SK-N-SH (cell line): ENCODE measurements at regions not wholly inside any gene's neighbourhood (a gene's known extent, or its start where the extent isn't known, plus 50 kb on each side); places are given as distances from the start of the nearest gene placed in this dataset.

ENCODE experiments used
- CTCF ChIA-PET: fragments of 300-600, 350-600 bp; formaldehyde crosslinking; extraction: SDS; loops from one replicate; lab custom pipeline; 2021; lab: Yijun Ruan, JAX
- POLR2A ChIA-PET: fragments of 350-600 bp; sonication (Branson Sonifier 250); formaldehyde crosslinking; extraction: SDS; loops from one replicate; lab custom pipeline; 2020; ENCODE audit warnings: antibody characterized with exemption, inconsistent platforms; lab: Yijun Ruan, JAX
- DNase-seq: peaks from one replicate; pipeline ENCODE4 v3.0.0; 2012
- H2AFZ ChIP-seq: fragments of 200-600 bp; sonication (generic); 2 replicates; pipeline ENCODE4 v1.8.1; 2016; ENCODE audit warnings: antibody characterized with exemption, mild to moderate bottlenecking, low read depth
- H3F3A ChIP-seq: fragments of 200-600 bp; sonication (generic); replicated peaks from 2 replicates; pipeline ENCODE3; 2016; ENCODE audit warnings: antibody characterized with exemption, mild to moderate bottlenecking; ENCODE audit not compliant: insufficient read depth
- H3K27ac ChIP-seq, 2 experiments: fragments of 200-500 bp in 1 of 2; fragments of 200-600 bp in 1 of 2; sonication (Bioruptor generic) in 1 of 2; sonication (generic), shearing (Covaris generic) in 1 of 2; 2 replicates each; pipeline versions ENCODE4 v1.5.1 to v1.6.1; 2014 to 2016; ENCODE audit warnings: low read depth in 2 of 2, inconsistent platforms in 1 of 2, low read length in 1 of 2, mild to moderate bottlenecking in 1 of 2, mixed read lengths in 1 of 2
- H3K27me3 ChIP-seq: fragments of 200-600 bp; sonication (generic), shearing (Covaris generic); 2 replicates; pipeline ENCODE4 v1.6.1; 2016; ENCODE audit warnings: mixed run types; ENCODE audit not compliant: insufficient read depth
- H3K36me3 ChIP-seq, 2 experiments: fragments of 200-500 bp in 1 of 2; fragments of 200-600 bp in 1 of 2; sonication (Bioruptor generic) in 1 of 2; sonication (generic) in 1 of 2; replicated peaks in 1 of 2; 2 replicates each; pipeline versions ENCODE3 to v1.5.1; 2014 to 2016; ENCODE audit warnings: low read length in 1 of 2, mild to moderate bottlenecking in 1 of 2; ENCODE audit not compliant: insufficient read depth in 2 of 2, control insufficient read depth in 1 of 2
- H3K4me1 ChIP-seq, 2 experiments: fragments of 200-500 bp in 1 of 2; fragments of 200-600 bp in 1 of 2; sonication (Bioruptor generic) in 1 of 2; sonication (generic), shearing (Covaris generic) in 1 of 2; 2 replicates each; pipeline versions ENCODE4 v1.5.1 to v1.6.1; 2014 to 2016; ENCODE audit warnings: low read depth in 1 of 2, low read length in 1 of 2, mixed run types in 1 of 2; ENCODE audit not compliant: insufficient read depth in 2 of 2, control insufficient read depth in 1 of 2
- H3K4me2 ChIP-seq: fragments of 200-600 bp; sonication (generic), shearing (Covaris generic); 2 replicates; pipeline ENCODE4 v1.6.1; 2017; ENCODE audit warnings: mixed run types
- H3K4me3 ChIP-seq, 2 experiments: fragments of 200-500 bp in 1 of 2; fragments of 200-600 bp in 1 of 2; sonication (Bioruptor generic) in 1 of 2; sonication (generic), shearing (Covaris generic) in 1 of 2; 2 replicates each; pipeline versions ENCODE4 v1.5.1 to v1.8.1; 2014 to 2016; ENCODE audit warnings: low read depth in 2 of 2, inconsistent platforms in 1 of 2, low read length in 1 of 2, mild to moderate bottlenecking in 1 of 2, mixed read lengths in 1 of 2, moderate library complexity in 1 of 2
- H3K79me2 ChIP-seq: fragments of 200-600 bp; sonication (generic); 2 replicates; pipeline ENCODE4 v1.8.1; 2017; ENCODE audit warnings: mild to moderate bottlenecking; ENCODE audit not compliant: insufficient read depth
- H3K9ac ChIP-seq: fragments of 200-600 bp; sonication (generic); 2 replicates; pipeline ENCODE4 v1.6.1; 2017; ENCODE audit warnings: mixed run types
- H3K9me2 ChIP-seq: fragments of 200-600 bp; sonication (generic); 2 replicates; pipeline ENCODE4 v1.6.1; 2017; ENCODE audit warnings: mixed run types
- H3K9me3 ChIP-seq: fragments of 200-600 bp; sonication (generic); 2 replicates; pipeline ENCODE4 v1.6.1; 2017; ENCODE audit warnings: mixed run types, mild to moderate bottlenecking, moderate library complexity
- H4K20me1 ChIP-seq: fragments of 200-600 bp; sonication (generic); 2 replicates; pipeline ENCODE4 v1.6.1; 2017; ENCODE audit warnings: mild to moderate bottlenecking, mixed run types; ENCODE audit not compliant: insufficient read depth
- CHD2 ChIP-seq: fragments of 150-350 bp; IDR thresholded peaks from 2 replicates; pipeline ENCODE4 v1.6.1; 2018; ENCODE audit warnings: low read length; ENCODE audit not compliant: partially characterized antibody
- EP300 ChIP-seq, 2 experiments: IDR thresholded peaks; 2 replicates each; pipeline versions ENCODE4 v1.4.0 to v1.6.1; 2012; ENCODE audit warnings: borderline replicate concordance in 1 of 2, low read depth in 1 of 2, low read length in 1 of 2
- EZH2phosphoT487 ChIP-seq: fragments of 200-600 bp; sonication (generic); IDR thresholded peaks from 2 replicates; pipeline ENCODE4 v1.6.1; 2017; ENCODE audit warnings: low read depth, mixed run types, mild to moderate bottlenecking, antibody characterized with exemption, moderate library complexity, borderline replicate concordance
- IRF3 ChIP-seq: fragments of 150-350 bp; IDR thresholded peaks from 2 replicates; pipeline ENCODE4 v1.6.1; 2016; ENCODE audit warnings: mild to moderate bottlenecking, low read depth, low read length
- MAX ChIP-seq: IDR thresholded peaks from 2 replicates; pipeline ENCODE4 v1.4.0; 2012; ENCODE audit warnings: low read depth
- NRF1 ChIP-seq: IDR thresholded peaks from 2 replicates; pipeline ENCODE4 v1.6.1; 2012; ENCODE audit warnings: low read depth, mild to moderate bottlenecking, low read length
- PBX3 ChIP-seq: IDR thresholded peaks from 2 replicates; pipeline ENCODE4; 2012
- POLR2AphosphoS5 ChIP-seq: IDR thresholded peaks from 2 replicates; pipeline ENCODE4 v1.6.1; 2012; ENCODE audit warnings: low read depth, low read length
- RCOR1 ChIP-seq: fragments of 150-350 bp; IDR thresholded peaks from 2 replicates; pipeline ENCODE4 v1.6.1; 2017; ENCODE audit warnings: antibody characterized with exemption, low read length
- RFX5 ChIP-seq: IDR thresholded peaks from 2 replicates; pipeline ENCODE4 v1.6.1; 2012; ENCODE audit warnings: mild to moderate bottlenecking, improper control_type of control experiment, low read length
- RXRA ChIP-seq: IDR thresholded peaks from 2 replicates; pipeline ENCODE4 v1.4.0; 2012; ENCODE audit warnings: low read depth, mild to moderate bottlenecking, borderline replicate concordance
- SIN3A ChIP-seq: IDR thresholded peaks from 2 replicates; pipeline ENCODE4 v1.6.1; 2012; ENCODE audit warnings: low read depth, mild to moderate bottlenecking, low read length, moderate library complexity, borderline replicate concordance
- TAF1 ChIP-seq: IDR thresholded peaks from 2 replicates; pipeline ENCODE4 v1.6.1; 2012; ENCODE audit warnings: low read depth, mild to moderate bottlenecking, low read length, moderate library complexity, borderline replicate concordance
- USF1 ChIP-seq: IDR thresholded peaks from 2 replicates; pipeline ENCODE4 v1.4.0; 2012; ENCODE audit warnings: low read depth, borderline replicate concordance
- ZBTB33 ChIP-seq: IDR thresholded peaks from 2 replicates; pipeline ENCODE4 v1.4.0; 2012; ENCODE audit warnings: low read depth, borderline replicate concordance
- WGBS: methylation state at CpG from one replicate; pipeline ENCODE4 v1.1.6; 2017; ENCODE audit warnings: low lambda C conversion rate; 5-methylcytosine and 5-hydroxymethylcytosine counted together

GRCh38 chr3:21120826-21121225 lies 630.2 kb downstream of the ZNF385D start:
- TF ChIP-seq ZBTB33 (no peak), EZH2phosphoT487 (no peak), IRF3 (no peak), EP300 (IDR thresholded peaks at IDR 0.05; ENCODE audit: borderline replicate concordance in 1 of 2, low read depth in 1 of 2, low read length in 1 of 2) (no peak), RXRA (no peak), NRF1 (no peak), CHD2 (no peak), RFX5 (no peak), SIN3A (no peak), TAF1 (no peak)
- POLR2A ChIA-PET = no interaction called here
- no peaks in the 10 kb centered on the region for H3K36me3 ChIP-seq
- H4K20me1 ChIP-seq = no peaks in the 10 kb centered on the region
- no peak overlapping the region for H2AFZ ChIP-seq
- H3F3A ChIP-seq = no peaks in the 10 kb centered on the region
- H3K9ac ChIP-seq = no peak overlapping the region
- H3K9me2 ChIP-seq = no peaks in the 10 kb centered on the region
- no peaks in the 10 kb centered on the region for H3K27me3 ChIP-seq
- H3K4me1 ChIP-seq = no peaks in the 10 kb centered on the region; a peak in 1 of 4 replicates
- H3K27ac ChIP-seq = no peak overlapping the region
- H3K4me3 ChIP-seq = no peak overlapping the region
- 19% methylated on average over 2 of the region's 2 CpGs for WGBS
- no peaks in the 10 kb centered on the region for H3K9me3 ChIP-seq
- no peak overlapping the region for H3K4me2 ChIP-seq
- H3K79me2 ChIP-seq = no peaks in the 10 kb centered on the region
- CTCF ChIA-PET = no interaction called here
- no peak for DNase-seq

GRCh38 chr3:21117370-21117769 lies 633.6 kb downstream of the ZNF385D start:
- Histone ChIP-seq H3K4me1 (no peaks in the 10 kb centered on the region; a peak in 1 of 4 replicates), H2AFZ (no peak overlapping the region), H3K4me2 (no peak overlapping the region), H4K20me1 (no peaks in the 10 kb centered on the region), H3F3A (no peaks in the 10 kb centered on the region), H3K27ac (no peak overlapping the region), H3K79me2 (no peaks in the 10 kb centered on the region), H3K9me2 (no peaks in the 10 kb centered on the region), H3K9ac (no peak overlapping the region), H3K36me3 (no peaks in the 10 kb centered on the region), H3K4me3 (no peak overlapping the region), H3K27me3 (no peaks in the 10 kb centered on the region), H3K9me3 (no peaks in the 10 kb centered on the region)
- TF ChIP-seq PBX3 (no peak), MAX (no peak), POLR2AphosphoS5 (no peak), RCOR1 (no peak), USF1 (no peak)
- ChIA-PET CTCF (no interaction called here), POLR2A (no interaction called here)
- DNase-seq = no peak
- WGBS = 50% methylated on average over 1 of the region's 1 CpG
